T-cell (primary cell): ENCODE measurements at regions not wholly inside any gene's neighbourhood (a gene's known extent, or its start where the extent isn't known, plus 50 kb on each side); places are given as distances from the start of the nearest gene placed in this dataset.

Experiments used
- ATAC-seq, 4 experiments: fragments of 200-7000 bp in 3 of 4; fragments of 150-1000 bp in 1 of 4; cut with Tn5 transposase; replicated peaks in 1 of 4; 1 replicate in 3 of 4; 2 replicates in 1 of 4; pipeline ENCODE4 v1.10.0; 2021; ENCODE audit warnings: moderate library complexity in 3 of 4, mild to moderate bottlenecking in 2 of 4, moderate number of reproducible peaks in 1 of 4
- CTCF ChIA-PET, 2 donors: fragments of 300-600 bp; sonication (Branson Sonifier 250); formaldehyde crosslinking; loops; one replicate each; lab custom pipeline; 2022; ENCODE audit warnings: antibody characterized with exemption in 2 of 2; lab: Charles Lee
- POLR2A ChIA-PET, 2 donors: fragments of 300-600 bp; sonication (Branson Sonifier 250); formaldehyde crosslinking; loops; one replicate each; lab custom pipeline; 2022; ENCODE audit warnings: antibody characterized with exemption in 2 of 2; lab: Charles Lee
- DNase-seq, 35 experiments: peaks; one replicate each; pipeline versions ENCODE4 v3.0.0 to v3.0.0-alpha.2; 2013 to 2023
- H3K27ac ChIP-seq: one replicate; pipeline ENCODE4 v1.5.1; 2013; ENCODE audit warnings: low read length
- H3K27me3 ChIP-seq, 2 experiments: replicated peaks in 1 of 2; 1 replicate in 1 of 2; 2 replicates in 1 of 2; pipeline versions ENCODE4 v1.6.1 to v1.7.0; 2013; ENCODE audit warnings: low read length in 1 of 2, mixed read lengths in 1 of 2; ENCODE audit not compliant: control insufficient read depth in 2 of 2, insufficient read depth in 2 of 2; ENCODE audit errors: extremely low read depth in 1 of 2
- H3K36me3 ChIP-seq, 2 donors: 1 replicate in 1 of 2; 2 replicates in 1 of 2; pipeline versions ENCODE4 v1.6.1 to v1.7.0; 2013; ENCODE audit warnings: low read length in 1 of 2; ENCODE audit not compliant: control insufficient read depth in 2 of 2, insufficient read depth in 1 of 2; ENCODE audit errors: extremely low read depth in 1 of 2
- H3K4me1 ChIP-seq, 2 experiments: 1 replicate in 1 of 2; 2 replicates in 1 of 2; pipeline versions ENCODE4 v1.6.1 to v1.7.0; 2013; ENCODE audit warnings: low read length in 2 of 2, mixed read lengths in 1 of 2; ENCODE audit not compliant: insufficient read depth in 2 of 2, control insufficient read depth in 1 of 2; ENCODE audit errors: extremely low read depth in 1 of 2
- H3K4me3 ChIP-seq, 2 donors: 1 replicate in 1 of 2; 2 replicates in 1 of 2; pipeline versions ENCODE4 v1.5.1 to v1.7.0; 2013; ENCODE audit warnings: mild to moderate bottlenecking in 2 of 2, low read length in 1 of 2, moderate library complexity in 1 of 2; ENCODE audit not compliant: control insufficient read depth in 1 of 2; ENCODE audit errors: extremely low read depth in 1 of 2
- H3K9me3 ChIP-seq: 2 replicates; pipeline ENCODE4 v1.7.0; 2013
- H3K27ac Mint-ChIP-seq, 2 donors: one replicate each; pipeline ENCODE4 v1.8.0; 2020 to 2021; ENCODE audit warnings: mild to moderate bottlenecking in 2 of 2, mixed read lengths in 2 of 2
- H3K27me3 Mint-ChIP-seq, 2 donors: one replicate each; pipeline ENCODE4 v1.8.0; 2021 to 2022; ENCODE audit warnings: mixed read lengths in 2 of 2
- H3K36me3 Mint-ChIP-seq: one replicate; pipeline ENCODE4 v1.8.0; 2021; ENCODE audit warnings: mixed read lengths
- H3K4me1 Mint-ChIP-seq, 3 donors: one replicate each; pipeline ENCODE4 v1.8.0; 2020 to 2022; ENCODE audit warnings: mixed read lengths in 3 of 3, mild to moderate bottlenecking in 1 of 3
- H3K4me3 Mint-ChIP-seq, 3 donors: one replicate each; pipeline ENCODE4 v1.8.0; 2020 to 2022; ENCODE audit warnings: mild to moderate bottlenecking in 3 of 3, mixed read lengths in 3 of 3, moderate library complexity in 3 of 3
- H3K9me3 Mint-ChIP-seq, 3 donors: one replicate each; pipeline ENCODE4 v1.8.0; 2020 to 2022; ENCODE audit warnings: mixed read lengths in 3 of 3
- whole genome bisulfite sequencing: methylation state at CpG from one replicate; pipeline ENCODE4 v1.1.5; 2013; ENCODE audit warnings: missing lambda C conversion rate; ENCODE audit not compliant: insufficient coverage; 5-methylcytosine and 5-hydroxymethylcytosine counted together

DNA sequence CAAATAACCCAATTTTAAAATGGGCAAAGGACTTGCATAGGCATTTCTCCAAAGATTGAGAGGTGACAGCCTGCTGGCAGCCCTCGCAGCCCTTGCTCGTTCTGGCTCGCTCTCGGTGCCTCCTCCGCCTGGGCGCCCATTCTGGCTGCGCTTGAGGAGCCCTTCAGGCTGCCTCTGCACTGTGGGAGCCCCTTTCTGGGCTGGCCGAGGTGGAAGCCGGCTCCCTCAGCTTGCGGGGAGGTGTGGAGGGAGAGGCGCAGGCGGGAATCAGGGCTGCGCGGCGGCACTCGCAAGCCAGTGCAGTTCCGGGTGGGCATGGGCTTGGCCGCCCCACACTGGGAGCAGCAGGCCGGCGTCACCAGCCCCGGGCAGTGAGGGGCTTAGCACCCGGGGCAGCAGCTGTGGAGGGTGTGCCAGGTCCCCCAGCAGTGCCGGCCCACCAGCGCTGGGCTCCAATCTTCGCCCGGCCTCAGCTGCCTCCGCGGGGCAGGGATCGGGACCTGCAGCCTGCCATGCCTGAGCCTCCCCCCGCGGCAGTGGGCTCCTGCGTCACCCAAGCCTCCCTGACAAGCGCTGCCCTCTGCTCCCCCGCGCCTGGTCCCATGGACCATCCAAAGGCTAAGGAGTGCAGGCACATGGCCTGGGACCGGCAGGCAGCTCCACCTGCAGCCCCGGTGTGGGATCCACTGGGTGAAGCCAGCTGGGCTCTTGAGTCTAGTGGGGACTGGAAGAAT lies 54.0 kb upstream of the GALNT17 start:
- H3K4me1 Mint-ChIP-seq, result no peaks in the 10 kb centered on the region
- Histone ChIP-seq H3K36me3 (no peaks in the 10 kb centered on the region), H3K4me3 (no peak overlapping the region), H3K4me1 (no peaks in the 10 kb centered on the region), H3K27me3 (no peaks in the 10 kb centered on the region), H3K27ac (no peak overlapping the region), H3K9me3 (no peaks in the 10 kb centered on the region)
- CTCF ChIA-PET, result no interaction called here
- POLR2A ChIA-PET, result no interaction called here
- H3K36me3 Mint-ChIP-seq, result no peaks in the 10 kb centered on the region
- H3K27ac Mint-ChIP-seq, result no peak overlapping the region
- peaks cover 20 to 36% (median 29%) of the 10 kb centered on the region in 3 donors for H3K9me3 Mint-ChIP-seq
- no peak for ATAC-seq
- DNase-seq, result no peak
- H3K27me3 Mint-ChIP-seq, result no peaks in the 10 kb centered on the region
- 92% methylated on average over 34 of the region's 37 CpGs for WGBS
- no peak overlapping the region for H3K4me3 Mint-ChIP-seq
